H1 (cell line): ENCODE measurements at regions not wholly inside any gene's neighbourhood (a gene's known extent, or its start where the extent isn't known, plus 50 kb on each side); places are given as distances from the start of the nearest gene placed in this dataset.

Experiments used
- BRCA1 ChIP-seq: IDR thresholded peaks from 2 replicates; pipeline ENCODE4 v1.6.1; 2012; ENCODE audit warnings: low read depth, low read length, improper control_type of control experiment
- HDAC2 ChIP-seq, 2 experiments: fragments of 300-600 bp in 1 of 2; sonication (generic) in 1 of 2; IDR thresholded peaks; 2 replicates each; pipeline ENCODE4 v1.6.1; 2011 to 2012; ENCODE audit warnings: low read depth in 2 of 2, low read length in 2 of 2, mild to moderate bottlenecking in 2 of 2, moderate library complexity in 2 of 2, borderline replicate concordance in 1 of 2, inconsistent platforms in 1 of 2
- TCF12 ChIP-seq: IDR thresholded peaks from 2 replicates; pipeline ENCODE4 v1.6.1; 2011; ENCODE audit warnings: low read depth, mild to moderate bottlenecking, low read length

DNA sequence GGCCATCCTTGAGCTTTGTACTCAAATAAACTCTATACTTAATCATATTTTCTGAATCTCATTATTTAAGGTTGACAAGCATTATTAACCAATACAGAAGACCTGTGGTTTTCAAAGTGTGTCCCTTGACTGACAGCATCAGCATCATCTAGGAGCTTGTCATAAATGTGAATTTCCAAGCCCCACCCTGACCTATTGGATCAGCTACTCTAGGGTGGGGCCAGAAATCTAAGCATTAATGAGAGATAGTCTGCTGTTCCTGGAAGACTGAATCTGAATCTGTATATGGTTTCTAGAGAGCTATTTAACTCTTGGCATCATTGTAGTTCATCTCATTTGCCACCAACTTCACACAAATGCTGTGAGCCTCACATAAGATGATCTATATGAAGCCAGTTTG is 86.6 kb downstream of the CD8B2 start (continued):
- TF ChIP-seq TCF12 (no peak), BRCA1 (no peak), HDAC2 (IDR thresholded peaks at IDR 0.05; ENCODE audit: borderline replicate concordance in 1 of 2, low read depth in 2 of 2, low read length in 2 of 2) (no peak)
